ENCODE measurements at regions not wholly inside any gene's neighbourhood (a gene's known extent, or its start where the extent isn't known, plus 50 kb on each side); places are given as distances from the start of the nearest gene placed in this dataset.
A peak's percentile ranks its signal among the peaks of the same experiment; 100 is the strongest.

- ATAC-seq (replicated peaks in 1 of 4): no peak
- no peak overlapping the region for H3K27ac Mint-ChIP-seq
- ChIA-PET POLR2A (no interaction called here), CTCF (no interaction called here)
- DNase-seq: no peak
- H3K4me1 Mint-ChIP-seq: no peaks in the 10 kb centered on the region
- 89% methylated on average over 3 of the region's 4 CpGs for WGBS (ENCODE audit: insufficient coverage)
- H3K36me3 Mint-ChIP-seq: no peaks in the 10 kb centered on the region
- no peak overlapping the region for H3K4me3 Mint-ChIP-seq
- Histone ChIP-seq H3K36me3 (ENCODE audit: control insufficient read depth in 2 of 2, extremely low read depth in 1 of 2, insufficient read depth in 1 of 2, low read length in 1 of 2) (no peaks in the 10 kb centered on the region), H3K27me3 (replicated peaks in 1 of 2; ENCODE audit: control insufficient read depth in 2 of 2, extremely low read depth in 1 of 2, insufficient read depth in 2 of 2, low read length in 1 of 2) (no peaks in the 10 kb centered on the region), H3K4me1 (ENCODE audit: control insufficient read depth in 1 of 2, extremely low read depth in 1 of 2, insufficient read depth in 2 of 2, low read length in 2 of 2) (no peaks in the 10 kb centered on the region), H3K27ac (ENCODE audit: low read length) (no peak overlapping the region), H3K9me3 (no peaks in the 10 kb centered on the region), H3K4me3 (ENCODE audit: control insufficient read depth in 1 of 2, extremely low read depth in 1 of 2, low read length in 1 of 2) (no peak overlapping the region)
- peaks cover 7 to 17% (median 14%) of the 10 kb centered on the region in 3 donors for H3K9me3 Mint-ChIP-seq
- H3K27me3 Mint-ChIP-seq: no peaks in the 10 kb centered on the region
Measured at GRCh38 chr2:107374249-107374648, 452.4 kb upstream of the RGPD4 start.

- Histone ChIP-seq H3K9me3 (no peaks in the 10 kb centered on the region), H3K4me3 (ENCODE audit: control insufficient read depth in 1 of 2, extremely low read depth in 1 of 2, low read length in 1 of 2) (no peak overlapping the region), H3K4me1 (ENCODE audit: control insufficient read depth in 1 of 2, extremely low read depth in 1 of 2, insufficient read depth in 2 of 2, low read length in 2 of 2) (no peaks in the 10 kb centered on the region), H3K36me3 (ENCODE audit: control insufficient read depth in 2 of 2, extremely low read depth in 1 of 2, insufficient read depth in 1 of 2, low read length in 1 of 2) (no peaks in the 10 kb centered on the region), H3K27ac (ENCODE audit: low read length) (no peak overlapping the region), H3K27me3 (replicated peaks in 1 of 2; ENCODE audit: control insufficient read depth in 2 of 2, extremely low read depth in 1 of 2, insufficient read depth in 2 of 2, low read length in 1 of 2) (no peaks in the 10 kb centered on the region)
- WGBS (ENCODE audit: insufficient coverage): 77% methylated on average over 4 of the region's 4 CpGs
- no peaks in the 10 kb centered on the region for H3K4me1 Mint-ChIP-seq
- no peak overlapping the region for H3K4me3 Mint-ChIP-seq
- peaks cover 6 to 12% (median 8%) of the 10 kb centered on the region in 3 donors for H3K9me3 Mint-ChIP-seq
- ChIA-PET CTCF (no interaction called here), POLR2A (no interaction called here)
- no peak for DNase-seq
- no peaks in the 10 kb centered on the region for H3K36me3 Mint-ChIP-seq
- no peak for ATAC-seq (replicated peaks in 1 of 4)
- no peak overlapping the region for H3K27ac Mint-ChIP-seq
- H3K27me3 Mint-ChIP-seq: no peaks in the 10 kb centered on the region
Measured at GRCh38 chr2:107376909-107377308, 449.8 kb upstream of the RGPD4 start.

- no peak for ATAC-seq (replicated peaks in 1 of 4)
- Mint-ChIP-seq H3K9me3 (peaks cover 0 to 4% (median 3%) of the 10 kb centered on the region in 3 donors), H3K36me3 (no peaks in the 10 kb centered on the region), H3K4me3 (no peak overlapping the region), H3K27ac (no peak overlapping the region), H3K27me3 (no peaks in the 10 kb centered on the region), H3K4me1 (no peaks in the 10 kb centered on the region)
- H3K4me3 ChIP-seq (ENCODE audit: control insufficient read depth in 1 of 2, extremely low read depth in 1 of 2, low read length in 1 of 2): no peak overlapping the region
- ChIA-PET CTCF (no interaction called here), POLR2A (no interaction called here)
- no peak overlapping the region for H3K27ac ChIP-seq (ENCODE audit: low read length)
- H3K9me3 ChIP-seq: no peaks in the 10 kb centered on the region
- no peak for DNase-seq
- WGBS (ENCODE audit: insufficient coverage): no CpG with 5 or more reads among the region's 2 CpGs
- no peaks in the 10 kb centered on the region for H3K4me1 ChIP-seq (ENCODE audit: control insufficient read depth in 1 of 2, extremely low read depth in 1 of 2, insufficient read depth in 2 of 2, low read length in 2 of 2)
- H3K36me3 ChIP-seq (ENCODE audit: control insufficient read depth in 2 of 2, extremely low read depth in 1 of 2, insufficient read depth in 1 of 2, low read length in 1 of 2): no peaks in the 10 kb centered on the region
- H3K27me3 ChIP-seq (replicated peaks in 1 of 2; ENCODE audit: control insufficient read depth in 2 of 2, extremely low read depth in 1 of 2, insufficient read depth in 2 of 2, low read length in 1 of 2): no peaks in the 10 kb centered on the region
Measured at GRCh38 chr2:107380912-107381311, 445.8 kb upstream of the RGPD4 start.

DNA sequence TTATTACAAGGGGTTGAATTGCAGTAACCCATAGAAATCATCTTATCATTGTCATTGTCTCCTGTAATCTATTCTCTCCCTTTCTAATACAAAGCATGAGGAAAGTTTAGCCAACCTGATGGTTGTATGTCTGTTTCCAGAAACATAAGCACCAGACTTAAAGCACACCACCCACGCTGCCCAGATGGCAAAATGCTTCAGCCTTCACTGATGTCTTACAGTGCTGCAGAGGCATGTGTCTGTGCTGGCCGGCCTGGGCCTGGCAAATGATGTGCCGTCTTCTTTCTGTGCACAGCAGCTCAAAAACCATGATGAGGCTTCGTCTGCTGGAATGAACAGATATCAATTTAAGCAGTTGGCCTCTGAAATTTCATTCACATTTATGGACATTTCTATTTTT, 443.0 kb upstream of the RGPD4 start:
- Mint-ChIP-seq H3K9me3 (peaks cover 7 to 10% (median 7%) of the 10 kb centered on the region in 3 donors), H3K36me3 (no peaks in the 10 kb centered on the region), H3K4me1 (no peaks in the 10 kb centered on the region), H3K27me3 (no peaks in the 10 kb centered on the region), H3K4me3 (no peak overlapping the region), H3K27ac (no peak overlapping the region)
- Histone ChIP-seq H3K27ac (ENCODE audit: low read length) (no peak overlapping the region), H3K9me3 (no peaks in the 10 kb centered on the region), H3K36me3 (ENCODE audit: control insufficient read depth in 2 of 2, extremely low read depth in 1 of 2, insufficient read depth in 1 of 2, low read length in 1 of 2) (no peaks in the 10 kb centered on the region), H3K4me3 (ENCODE audit: control insufficient read depth in 1 of 2, extremely low read depth in 1 of 2, low read length in 1 of 2) (no peak overlapping the region), H3K27me3 (replicated peaks in 1 of 2; ENCODE audit: control insufficient read depth in 2 of 2, extremely low read depth in 1 of 2, insufficient read depth in 2 of 2, low read length in 1 of 2) (no peaks in the 10 kb centered on the region), H3K4me1 (ENCODE audit: control insufficient read depth in 1 of 2, extremely low read depth in 1 of 2, insufficient read depth in 2 of 2, low read length in 2 of 2) (no peaks in the 10 kb centered on the region)
- ATAC-seq (replicated peaks in 1 of 4) (no peak), DNase-seq (no peak)
- WGBS (ENCODE audit: insufficient coverage): 91% methylated on average over 3 of the region's 4 CpGs
- ChIA-PET POLR2A (no interaction called here), CTCF (no interaction called here)

DNA sequence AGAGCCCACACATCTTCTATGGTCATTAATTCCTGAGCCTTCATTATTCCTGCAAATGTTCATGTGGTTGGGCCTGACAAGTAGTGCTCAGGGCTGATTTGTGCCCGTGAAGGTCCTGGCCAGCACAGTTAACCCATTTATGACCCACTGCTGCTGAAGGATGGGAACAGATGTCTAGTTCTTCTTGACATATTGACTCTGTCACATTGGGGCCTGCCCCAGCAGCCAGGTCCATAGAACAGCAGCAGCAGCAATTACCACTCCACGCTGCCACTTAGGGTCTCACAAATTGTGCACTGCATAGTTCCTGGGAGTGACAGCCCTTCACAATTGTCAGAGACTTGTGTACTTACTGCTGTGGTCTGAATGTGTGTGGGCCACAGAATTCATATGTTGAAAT, 442.3 kb upstream of the RGPD4 start:
- peaks cover 7 to 15% (median 11%) of the 10 kb centered on the region in 3 donors for H3K9me3 Mint-ChIP-seq
- Histone ChIP-seq H3K9me3 (no peaks in the 10 kb centered on the region), H3K27me3 (replicated peaks in 1 of 2; ENCODE audit: control insufficient read depth in 2 of 2, extremely low read depth in 1 of 2, insufficient read depth in 2 of 2, low read length in 1 of 2) (no peaks in the 10 kb centered on the region), H3K4me3 (ENCODE audit: control insufficient read depth in 1 of 2, extremely low read depth in 1 of 2, low read length in 1 of 2) (no peak overlapping the region), H3K4me1 (ENCODE audit: control insufficient read depth in 1 of 2, extremely low read depth in 1 of 2, insufficient read depth in 2 of 2, low read length in 2 of 2) (no peaks in the 10 kb centered on the region), H3K36me3 (ENCODE audit: control insufficient read depth in 2 of 2, extremely low read depth in 1 of 2, insufficient read depth in 1 of 2, low read length in 1 of 2) (no peaks in the 10 kb centered on the region), H3K27ac (ENCODE audit: low read length) (no peak overlapping the region)
- ChIA-PET CTCF (no interaction called here), POLR2A (no interaction called here)
- no peak for DNase-seq
- no peak overlapping the region for H3K4me3 Mint-ChIP-seq
- 69% methylated on average over 2 of the region's 2 CpGs for WGBS (ENCODE audit: insufficient coverage)
- H3K36me3 Mint-ChIP-seq: no peaks in the 10 kb centered on the region
- no peak overlapping the region for H3K27ac Mint-ChIP-seq
- no peaks in the 10 kb centered on the region for H3K4me1 Mint-ChIP-seq
- ATAC-seq (replicated peaks in 1 of 4): no peak
- no peaks in the 10 kb centered on the region for H3K27me3 Mint-ChIP-seq

- H3K4me3 Mint-ChIP-seq: no peak overlapping the region
- CTCF ChIA-PET: no interaction called here
- peaks cover 9 to 15% (median 11%) of the 10 kb centered on the region in 3 donors for H3K9me3 Mint-ChIP-seq
- no peaks in the 10 kb centered on the region for H3K4me1 Mint-ChIP-seq
- no peak overlapping the region for H3K27ac ChIP-seq (ENCODE audit: low read length)
- POLR2A ChIA-PET: no interaction called here
- no peaks in the 10 kb centered on the region for H3K27me3 Mint-ChIP-seq
- no peak overlapping the region for H3K27ac Mint-ChIP-seq
- DNase-seq (no peak), ATAC-seq (replicated peaks in 1 of 4) (no peak)
- H3K4me3 ChIP-seq (ENCODE audit: control insufficient read depth in 1 of 2, extremely low read depth in 1 of 2, low read length in 1 of 2): no peak overlapping the region
- H3K27me3 ChIP-seq (replicated peaks in 1 of 2; ENCODE audit: control insufficient read depth in 2 of 2, extremely low read depth in 1 of 2, insufficient read depth in 2 of 2, low read length in 1 of 2): no peaks in the 10 kb centered on the region
- H3K9me3 ChIP-seq: no peaks in the 10 kb centered on the region
- H3K36me3 ChIP-seq (ENCODE audit: control insufficient read depth in 2 of 2, extremely low read depth in 1 of 2, insufficient read depth in 1 of 2, low read length in 1 of 2): no peaks in the 10 kb centered on the region
- H3K4me1 ChIP-seq (ENCODE audit: control insufficient read depth in 1 of 2, extremely low read depth in 1 of 2, insufficient read depth in 2 of 2, low read length in 2 of 2): no peaks in the 10 kb centered on the region
- WGBS (ENCODE audit: insufficient coverage): no CpG with 5 or more reads among the region's 1 CpG
- H3K36me3 Mint-ChIP-seq: no peaks in the 10 kb centered on the region
Measured at GRCh38 chr2:107385921-107386320, 440.8 kb upstream of the RGPD4 start.

DNA sequence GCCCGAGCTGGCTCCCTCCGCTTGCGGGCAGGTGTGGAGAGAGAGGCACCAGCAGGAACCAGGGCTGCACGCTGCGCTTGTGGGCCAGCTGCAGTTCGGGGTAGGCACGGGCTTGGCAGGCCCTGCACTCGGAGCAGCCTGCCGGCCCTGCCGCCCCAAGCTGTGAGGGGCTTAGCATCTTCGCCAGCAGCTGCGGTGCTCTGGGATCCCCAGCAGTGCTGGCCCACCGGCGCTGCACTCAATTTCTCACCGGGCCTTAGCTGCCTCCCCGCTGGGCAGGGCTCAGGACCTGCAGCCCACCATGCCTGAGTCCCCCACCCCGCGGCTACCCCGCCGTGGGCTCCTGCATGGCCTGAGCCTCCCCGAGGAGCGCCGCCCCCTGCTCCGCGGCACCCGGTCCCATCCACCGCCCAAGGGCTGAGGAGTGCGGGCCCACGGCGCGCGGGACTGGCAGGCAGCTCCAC, 434.4 kb upstream of the RGPD4 start:
- H3K9me3 ChIP-seq: no peaks in the 10 kb centered on the region
- peak in 1 of 35 experiments; percentile 0 for DNase-seq
- 94% methylated on average over 30 of the region's 32 CpGs for WGBS (ENCODE audit: insufficient coverage)
- H3K36me3 ChIP-seq (ENCODE audit: control insufficient read depth in 2 of 2, extremely low read depth in 1 of 2, insufficient read depth in 1 of 2, low read length in 1 of 2): no peaks in the 10 kb centered on the region
- H3K4me3 Mint-ChIP-seq: no peak overlapping the region
- peaks cover 8 to 19% (median 11%) of the 10 kb centered on the region in 3 donors for H3K9me3 Mint-ChIP-seq
- no peak for ATAC-seq (replicated peaks in 1 of 4)
- no peaks in the 10 kb centered on the region for H3K4me1 ChIP-seq (ENCODE audit: control insufficient read depth in 1 of 2, extremely low read depth in 1 of 2, insufficient read depth in 2 of 2, low read length in 2 of 2)
- CTCF ChIA-PET: no interaction called here
- no peak overlapping the region for H3K27ac Mint-ChIP-seq
- no peak overlapping the region for H3K4me3 ChIP-seq (ENCODE audit: control insufficient read depth in 1 of 2, extremely low read depth in 1 of 2, low read length in 1 of 2)
- no peaks in the 10 kb centered on the region for H3K27me3 Mint-ChIP-seq
- no peaks in the 10 kb centered on the region for H3K27me3 ChIP-seq (replicated peaks in 1 of 2; ENCODE audit: control insufficient read depth in 2 of 2, extremely low read depth in 1 of 2, insufficient read depth in 2 of 2, low read length in 1 of 2)
- H3K4me1 Mint-ChIP-seq: no peaks in the 10 kb centered on the region
- POLR2A ChIA-PET: no interaction called here
- no peaks in the 10 kb centered on the region for H3K36me3 Mint-ChIP-seq
- H3K27ac ChIP-seq (ENCODE audit: low read length): no peak overlapping the region

All from T-cell (primary cell).